Endothelial cell of umbilical vein (primary cell): ENCODE measurements at regions not wholly inside any gene's neighbourhood (a gene's known extent, or its start where the extent isn't known, plus 50 kb on each side); places are given as distances from the start of the nearest gene placed in this dataset.
"Not testable (repeated sequence)": the region's sequence is repeated elsewhere in the genome, so short reads cannot be mapped to it uniquely, and the experiment has no call there.

Source experiments
- BruUV-seq: library from RNA; stranded (reverse); fragments of 400-500 nt; replicated peaks from 2 replicates; lab custom pipeline; 2021; lab: Mats Ljungman, UMichigan
- CTCF ChIA-PET: fragments of 300-600, 350-600 bp; sonication (Branson Sonifier 250); formaldehyde crosslinking; loops from one replicate; lab custom pipeline; 2021; ENCODE audit warnings: antibody characterized with exemption, inconsistent platforms; lab: Charles Lee
- POLR2A ChIA-PET: fragments of 300-600, 350-600 bp; sonication (Branson Sonifier 250); formaldehyde crosslinking; loops from one replicate; lab custom pipeline; 2021; ENCODE audit warnings: antibody characterized with exemption, inconsistent platforms; lab: Charles Lee
- DNase-seq: peaks from one replicate; pipeline ENCODE4 v3.0.0-alpha.2; 2011; ENCODE audit warnings: low read depth, low spot score
- FAIRE-seq: peaks from 2 replicates; lab custom pipeline; 2011; peaks lifted over from hg19 to GRCh38; lab: Jason Lieb, UNC
- H2AFZ ChIP-seq: 2 replicates; pipeline ENCODE4 v1.6.0; 2012; ENCODE audit warnings: low read depth, low read length, control low read depth, inconsistent platforms
- H3K27ac ChIP-seq: 2 replicates; pipeline ENCODE4 v1.5.1; 2011; ENCODE audit warnings: low read depth, mild to moderate bottlenecking, control low read depth, low read length, moderate library complexity; ENCODE audit not compliant: insufficient read depth
- H3K27me3 ChIP-seq, 2 experiments: 2 replicates each; pipeline versions ENCODE4 v1.6.0 to v1.6.1; 2011; ENCODE audit warnings: low read length in 2 of 2, mixed read lengths in 1 of 2; ENCODE audit not compliant: control insufficient read depth in 2 of 2, insufficient read depth in 2 of 2
- H3K36me3 ChIP-seq, 2 experiments: 2 replicates in 1 of 2; 3 replicates in 1 of 2; pipeline ENCODE4 v1.5.1; 2011; ENCODE audit warnings: low read length in 2 of 2, mild to moderate bottlenecking in 1 of 2, moderate library complexity in 1 of 2; ENCODE audit not compliant: control insufficient read depth in 2 of 2, insufficient read depth in 2 of 2; ENCODE audit errors: extremely low read depth in 1 of 2
- H3K4me1 ChIP-seq: 3 replicates; pipeline ENCODE4 v1.5.1; 2011; ENCODE audit warnings: mild to moderate bottlenecking, low read length; ENCODE audit not compliant: control insufficient read depth, insufficient read depth; ENCODE audit errors: extremely low read depth
- H3K4me2 ChIP-seq: 2 replicates; pipeline ENCODE4 v1.6.1; 2011; ENCODE audit warnings: low read length, control low read depth, mixed read lengths; ENCODE audit not compliant: insufficient read depth
- H3K4me3 ChIP-seq, 3 experiments: fragments of 200-600 bp in 1 of 3; sonication (generic), shearing (Covaris generic) in 1 of 3; replicated peaks in 1 of 3; 2 replicates each; pipeline ENCODE4 v1.5.1; 2011 to 2016; ENCODE audit warnings: control low read depth in 3 of 3, low read length in 3 of 3, mild to moderate bottlenecking in 2 of 3, inconsistent platforms in 1 of 3, low read depth in 1 of 3, moderate library complexity in 1 of 3; ENCODE audit not compliant: insufficient read depth in 1 of 3
- H3K79me2 ChIP-seq: 2 replicates; pipeline ENCODE4 v1.6.0; 2012; ENCODE audit warnings: low read length, inconsistent platforms; ENCODE audit not compliant: control insufficient read depth, insufficient read depth
- H3K9ac ChIP-seq: replicated peaks from 2 replicates; pipeline ENCODE3; 2011; ENCODE audit warnings: low read length, control low read depth; ENCODE audit not compliant: insufficient read depth; ENCODE audit errors: extremely low read depth
- H3K9me1 ChIP-seq: replicated peaks from 3 replicates; pipeline ENCODE4 v1.6.0; 2011; ENCODE audit warnings: mild to moderate bottlenecking, low read length; ENCODE audit not compliant: control insufficient read depth, insufficient read depth; ENCODE audit errors: extremely low read depth
- H3K9me3 ChIP-seq: replicated peaks from 2 replicates; pipeline ENCODE4 v1.5.1; 2012; ENCODE audit warnings: low read length, inconsistent platforms; ENCODE audit not compliant: control insufficient read depth, insufficient read depth
- H4K20me1 ChIP-seq: replicated peaks from 2 replicates; pipeline ENCODE3; 2011; ENCODE audit warnings: mild to moderate bottlenecking, low read length; ENCODE audit not compliant: control insufficient read depth, insufficient read depth; ENCODE audit errors: extremely low read depth
- FOS ChIP-seq: IDR thresholded peaks from 2 replicates; pipeline ENCODE4 v1.6.1; 2011; ENCODE audit warnings: mild to moderate bottlenecking, low read length, moderate library complexity, borderline replicate concordance; ENCODE audit not compliant: insufficient read depth
- dilution Hi-C: fragments of 300-500 bp; cut with MboI; formaldehyde crosslinking; loops from one replicate; pipeline ENCODE4 v1.15.0; 2019; ENCODE audit warnings: low sequenced_read_pairs; ENCODE audit not compliant: extremely low pct_ligation_motif_present
- intact Hi-C: fragments of 100-400 bp; cut with micrococcal nuclease; formaldehyde crosslinking; loops from one replicate; pipeline ENCODE4 v1.10.0; 2022

DNA sequence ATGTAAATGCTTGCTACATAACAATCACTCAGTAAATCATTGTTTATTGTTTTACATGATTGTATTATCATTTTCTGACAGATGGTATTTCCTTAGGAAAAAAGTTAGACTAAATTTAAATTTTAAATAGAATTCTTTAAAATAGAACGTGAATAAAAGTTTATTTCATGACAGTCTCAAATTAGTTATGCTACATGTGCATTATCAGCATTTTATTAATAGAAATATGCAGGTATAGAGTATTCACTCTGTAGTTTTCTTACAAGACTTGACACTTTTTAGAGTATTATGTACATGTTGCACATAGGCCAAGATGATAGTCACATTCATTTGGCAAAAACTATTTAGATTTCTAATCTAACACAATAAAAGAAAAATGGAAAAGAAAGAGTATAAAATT is 213.3 kb upstream of the SPRY1 start:
- no peak overlapping the region for H3K4me3 ChIP-seq
- DNase-seq (no peak), FAIRE-seq (no peak)
- ChIA-PET POLR2A (no interaction called here), CTCF (interaction anchor here (0.7 to 1.4 kb wide), 2 partner anchors 9 to 29 kb away, joined by 3 to 9 read pairs; no protein-coding TSS in a partner anchor)
- H3K27me3 ChIP-seq: no peaks in the 10 kb centered on the region
- no peaks in the 10 kb centered on the region for H3K9me1 ChIP-seq
- intact Hi-C loops (no loop called here), dilution Hi-C loops (no loop called here)
- no peaks in the 10 kb centered on the region for H3K9me3 ChIP-seq
- no peak for TF ChIP-seq FOS
- no peak overlapping the region for H2AFZ ChIP-seq
- no peaks in the 10 kb centered on the region for H3K79me2 ChIP-seq
- H4K20me1 ChIP-seq: no peaks in the 10 kb centered on the region
- no peak overlapping the region for H3K4me2 ChIP-seq
- H3K9ac ChIP-seq: no peak overlapping the region
- no peaks in the 10 kb centered on the region for H3K4me1 ChIP-seq
- BruUV-seq: no TSS peak
- H3K27ac ChIP-seq: no peak overlapping the region
- no peaks in the 10 kb centered on the region for H3K36me3 ChIP-seq

DNA sequence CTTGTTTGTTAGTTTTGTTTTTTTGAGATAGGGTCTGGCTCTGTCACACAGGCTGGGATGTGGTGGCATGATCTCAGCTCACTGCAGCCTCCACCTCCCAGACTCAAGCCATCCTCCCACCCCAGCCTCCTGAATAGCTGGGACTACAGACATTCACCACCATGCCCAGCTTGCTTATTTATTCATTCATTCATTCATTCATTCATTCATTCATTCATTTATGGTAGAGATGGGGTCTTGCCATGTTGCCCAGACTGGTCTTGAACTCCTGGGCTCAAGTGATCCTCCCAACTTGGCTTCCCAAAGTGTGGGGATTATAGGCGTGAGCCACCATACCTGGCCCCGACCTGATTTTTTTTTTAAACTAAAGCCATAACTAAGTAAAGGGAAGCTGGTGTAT is 212.8 kb upstream of the SPRY1 start:
- H3K36me3 ChIP-seq, H3K9ac ChIP-seq, dilution Hi-C loops, POLR2A ChIA-PET, H3K4me3 ChIP-seq, FAIRE-seq, CTCF ChIA-PET, H3K9me1 ChIP-seq, H2AFZ ChIP-seq, H3K9me3 ChIP-seq, H3K79me2 ChIP-seq, H3K27me3 ChIP-seq, H3K4me1 ChIP-seq, DNase-seq, H4K20me1 ChIP-seq, intact Hi-C loops, H3K27ac ChIP-seq, H3K4me2 ChIP-seq, BruUV-seq: not testable (repeated sequence)
